Osteocyte (in vitro differentiated cells): ENCODE measurements at regions not wholly inside any gene's neighbourhood (a gene's known extent, or its start where the extent isn't known, plus 50 kb on each side); places are given as distances from the start of the nearest gene placed in this dataset.
"Not testable (repeated sequence)": the region's sequence is repeated elsewhere in the genome, so short reads cannot be mapped to it uniquely, and the experiment has no call there.

Experiments used
- DNase-seq: peaks from one replicate; pipeline ENCODE4 v3.0.0; 2021; ENCODE audit warnings: mixed read lengths; ENCODE audit not compliant: unreplicated experiment; ENCODE audit errors: extremely low spot score
- H3K27ac Mint-ChIP-seq: one replicate; pipeline ENCODE4 v1.8.0; 2021; ENCODE audit warnings: mild to moderate bottlenecking, mixed read lengths; ENCODE audit not compliant: unreplicated experiment
- H3K27me3 Mint-ChIP-seq: one replicate; pipeline ENCODE4 v1.8.0; 2021; ENCODE audit warnings: mixed read lengths; ENCODE audit not compliant: unreplicated experiment
- H3K36me3 Mint-ChIP-seq: one replicate; pipeline ENCODE4 v1.8.0; 2021; ENCODE audit warnings: mixed read lengths; ENCODE audit not compliant: unreplicated experiment
- H3K4me1 Mint-ChIP-seq: one replicate; pipeline ENCODE4 v1.8.0; 2021; ENCODE audit warnings: mixed read lengths; ENCODE audit not compliant: unreplicated experiment
- H3K4me3 Mint-ChIP-seq: one replicate; pipeline ENCODE4 v1.8.0; 2021; ENCODE audit warnings: mild to moderate bottlenecking, moderate library complexity, mixed read lengths; ENCODE audit not compliant: unreplicated experiment
- H3K9me3 Mint-ChIP-seq: one replicate; pipeline ENCODE4 v1.8.0; 2021; ENCODE audit warnings: mixed read lengths; ENCODE audit not compliant: unreplicated experiment
- CTCF ChIP-seq: fragments of 200-600 bp; sonication (generic); IDR thresholded peaks from 2 replicates; pipeline ENCODE4 v1.5.0; 2021; ENCODE audit warnings: antibody characterized with exemption, mild to moderate bottlenecking, moderate library complexity

GRCh38 chr2:105515581-105516415 is 116.9 kb upstream of the FHL2 start:
- no peaks in the 10 kb centered on the region for H3K36me3 Mint-ChIP-seq
- peaks cover 30% of the 10 kb centered on the region for H3K4me1 Mint-ChIP-seq
- no peak overlapping the region for H3K4me3 Mint-ChIP-seq
- peaks cover 2% of the 10 kb centered on the region for H3K9me3 Mint-ChIP-seq
- H3K27me3 Mint-ChIP-seq: peaks cover 53% of the 10 kb centered on the region
- DNase-seq: peak; percentile 57
- TF ChIP-seq CTCF: no peak
- no peak overlapping the region for H3K27ac Mint-ChIP-seq

- no peak for TF ChIP-seq CTCF
- H3K4me3 Mint-ChIP-seq: no peak overlapping the region
- H3K9me3 Mint-ChIP-seq: peaks cover 3% of the 10 kb centered on the region
- H3K27ac Mint-ChIP-seq: no peak overlapping the region
- H3K27me3 Mint-ChIP-seq: peaks cover 52% of the 10 kb centered on the region
- H3K4me1 Mint-ChIP-seq: peaks cover 32% of the 10 kb centered on the region
- no peaks in the 10 kb centered on the region for H3K36me3 Mint-ChIP-seq
- DNase-seq: no peak
Measured at GRCh38 chr2:105514576-105514975, 115.7 kb upstream of the FHL2 start.

GRCh38 chr2:105510761-105511528 is 112.1 kb upstream of the FHL2 start:
- Mint-ChIP-seq H3K36me3 (no peaks in the 10 kb centered on the region), H3K27ac (no peak overlapping the region), H3K9me3 (peaks cover 3% of the 10 kb centered on the region), H3K4me3 (no peak overlapping the region), H3K4me1 (peaks cover 17% of the 10 kb centered on the region), H3K27me3 (peaks cover 63% of the 10 kb centered on the region)
- DNase-seq: no peak
- TF ChIP-seq CTCF: no peak

- Mint-ChIP-seq H3K9me3 (peaks cover 3% of the 10 kb centered on the region), H3K27ac (peak overlapping the region; percentile 52), H3K36me3 (no peaks in the 10 kb centered on the region), H3K4me1 (peaks cover 17% of the 10 kb centered on the region), H3K27me3 (peaks cover 57% of the 10 kb centered on the region), H3K4me3 (no peak overlapping the region)
- no peak for DNase-seq
- no peak for TF ChIP-seq CTCF
Measured at GRCh38 chr2:105509269-105510086, 110.6 kb upstream of the FHL2 start.

- H3K27ac Mint-ChIP-seq, H3K36me3 Mint-ChIP-seq, H3K4me3 Mint-ChIP-seq, H3K9me3 Mint-ChIP-seq, DNase-seq: not testable (repeated sequence)
- Mint-ChIP-seq H3K27me3 (peaks cover 50% of the 10 kb centered on the region), H3K4me1 (peaks cover 17% of the 10 kb centered on the region)
Measured at GRCh38 chr2:105506860-105507259, 108.0 kb upstream of the FHL2 start.
